Psoas muscle (tissue), 7 donors: ENCODE measurements at regions not wholly inside any gene's neighbourhood (a gene's known extent, or its start where the extent isn't known, plus 50 kb on each side); places are given as distances from the start of the nearest gene placed in this dataset.

Source experiments
- ATAC-seq, 4 donors: fragments of 200-7000 bp; cut with Tn5 transposase; one replicate each; pipeline ENCODE4 v1.9.1; 2020; ENCODE audit warnings: moderate library complexity in 3 of 4, mild to moderate bottlenecking in 2 of 4
- DNase-seq, 2 donors: peaks; one replicate each; pipeline ENCODE4 v3.0.0-alpha.2; 2020
- H3K27ac ChIP-seq: fragments of 200-600 bp; one replicate; pipeline ENCODE4 v1.8.0; 2022
- H3K27me3 ChIP-seq, 3 donors: fragments of 200-600 bp in 1 of 3; one replicate each; pipeline versions ENCODE4 v1.6.1 to v1.8.0; 2013 to 2022; ENCODE audit warnings: low read length in 2 of 3, mild to moderate bottlenecking in 2 of 3, moderate library complexity in 1 of 3; ENCODE audit not compliant: insufficient read depth in 3 of 3
- H3K36me3 ChIP-seq, 2 donors: fragments of 200-600 bp in 1 of 2; one replicate each; pipeline versions ENCODE4 v1.6.1 to v1.8.0; 2013 to 2022; ENCODE audit warnings: low read depth in 1 of 2, mild to moderate bottlenecking in 1 of 2, moderate library complexity in 1 of 2; ENCODE audit not compliant: insufficient read depth in 1 of 2
- H3K4me1 ChIP-seq: fragments of 200-600 bp; one replicate; pipeline ENCODE4 v1.8.0; 2022
- H3K4me3 ChIP-seq: fragments of 200-600 bp; one replicate; pipeline ENCODE4 v1.8.0; 2022; ENCODE audit warnings: mild to moderate bottlenecking
- H3K9me3 ChIP-seq: fragments of 200-600 bp; one replicate; pipeline ENCODE4 v1.8.0; 2022
- WGBS, 3 donors: extraction: QIAGEN DNeasy Blood & Tissue Kit; methylation state at CpG; one replicate each; pipeline versions ENCODE4 v1.1.6 to v1.1.7; 2013; 5-methylcytosine and 5-hydroxymethylcytosine counted together
- intact Hi-C, 2 donors: fragments of 100-400 bp; cut with DNase I; formaldehyde crosslinking; loops; one replicate each; pipeline versions ENCODE4 v1.11.0 to v1.14.2; 2022
- TF ChIP-seq, protein P1 (sequence below): fragments of 200-600 bp; IDR thresholded peaks from one replicate; pipeline ENCODE4 v1.8.0; 2022; ENCODE audit warnings: antibody characterized with exemption
- donor health status: healthy with polysubstance abuse.
- donor health status: DM: no; HTN: no; CAD: no; lungs with moderate emphysema.
- donor health status: Bipolar disorder and iron deficiency.
- donor health status: healthy.
- donor health status: DM: yes; HTN: yes; CAD: no.
- donor health status: DM: no; HTN: no; CAD: no.
- donor health status: DM: yes; HTN: yes; CAD: no.

DNA sequence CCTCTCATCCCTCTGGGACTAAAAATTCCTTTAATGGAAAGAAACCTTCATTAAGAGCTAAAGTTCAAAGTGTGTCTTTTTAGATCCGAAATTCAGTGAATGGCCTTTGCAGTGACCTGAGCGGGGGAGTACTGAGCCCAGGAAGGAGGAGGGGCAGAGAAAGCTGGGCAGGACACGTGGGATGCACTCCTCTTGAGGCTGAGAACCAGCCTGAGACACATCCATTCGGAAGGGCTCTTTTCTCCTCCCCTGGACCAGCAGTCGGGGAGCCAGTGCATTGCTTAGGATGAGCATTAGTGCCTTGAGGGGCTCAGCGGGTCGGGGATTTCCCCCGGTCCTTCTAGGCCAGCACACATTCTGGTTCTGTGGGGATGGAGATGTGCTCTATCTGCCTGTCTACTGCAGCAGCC is 258.9 kb upstream of the B3GAT1 start:
- DNase-seq (no peak), ATAC-seq (no peak)
- H3K27me3 ChIP-seq = peaks cover 0 to 8% (median 3%) of the 10 kb centered on the region in 3 donors
- H3K9me3 ChIP-seq = peaks cover 6% of the 10 kb centered on the region
- 53 to 59% (median 53%) methylated on average over 8 of the region's 8 CpGs for WGBS, 3 donors
- H3K4me3 ChIP-seq = no peak overlapping the region
- TF ChIP-seq, protein P1, sequence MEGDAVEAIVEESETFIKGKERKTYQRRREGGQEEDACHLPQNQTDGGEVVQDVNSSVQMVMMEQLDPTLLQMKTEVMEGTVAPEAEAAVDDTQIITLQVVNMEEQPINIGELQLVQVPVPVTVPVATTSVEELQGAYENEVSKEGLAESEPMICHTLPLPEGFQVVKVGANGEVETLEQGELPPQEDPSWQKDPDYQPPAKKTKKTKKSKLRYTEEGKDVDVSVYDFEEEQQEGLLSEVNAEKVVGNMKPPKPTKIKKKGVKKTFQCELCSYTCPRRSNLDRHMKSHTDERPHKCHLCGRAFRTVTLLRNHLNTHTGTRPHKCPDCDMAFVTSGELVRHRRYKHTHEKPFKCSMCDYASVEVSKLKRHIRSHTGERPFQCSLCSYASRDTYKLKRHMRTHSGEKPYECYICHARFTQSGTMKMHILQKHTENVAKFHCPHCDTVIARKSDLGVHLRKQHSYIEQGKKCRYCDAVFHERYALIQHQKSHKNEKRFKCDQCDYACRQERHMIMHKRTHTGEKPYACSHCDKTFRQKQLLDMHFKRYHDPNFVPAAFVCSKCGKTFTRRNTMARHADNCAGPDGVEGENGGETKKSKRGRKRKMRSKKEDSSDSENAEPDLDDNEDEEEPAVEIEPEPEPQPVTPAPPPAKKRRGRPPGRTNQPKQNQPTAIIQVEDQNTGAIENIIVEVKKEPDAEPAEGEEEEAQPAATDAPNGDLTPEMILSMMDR = no peak
- H3K4me1 ChIP-seq = no peaks in the 10 kb centered on the region
- intact Hi-C loops = loop anchor here in 1 of 2 donors (10.0 kb wide), 1 partner anchor 84 kb away; no protein-coding TSS in a partner anchor
- no peaks in the 10 kb centered on the region for H3K36me3 ChIP-seq
- H3K27ac ChIP-seq = no peak overlapping the region

DNA sequence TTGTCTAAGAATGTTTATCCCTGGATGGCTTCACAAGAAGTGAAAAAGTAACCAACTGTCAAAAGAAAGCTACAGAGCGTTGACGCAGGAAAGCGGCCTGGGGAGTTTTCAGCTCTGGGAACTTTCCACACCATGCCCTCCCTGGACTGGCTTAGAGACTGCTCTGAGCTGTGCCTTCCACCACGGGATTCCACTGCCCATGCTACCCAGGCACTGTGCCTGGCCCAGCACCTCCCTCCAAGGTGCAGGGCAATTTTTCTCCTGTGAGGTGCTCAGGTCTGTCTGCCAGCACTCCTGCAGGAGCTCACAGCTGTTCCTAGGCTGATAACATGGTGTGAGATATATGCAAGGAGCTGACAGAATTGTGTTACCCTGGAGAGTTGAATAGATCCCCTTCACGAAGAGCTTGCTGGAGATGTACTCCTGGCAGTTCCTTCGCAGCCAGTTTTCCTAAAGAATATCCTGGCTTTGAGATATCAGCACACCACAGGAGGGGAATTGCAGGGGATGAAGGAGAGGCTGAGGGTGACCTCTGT is 258.3 kb upstream of the B3GAT1 start:
- Histone ChIP-seq H3K36me3 (no peaks in the 10 kb centered on the region), H3K4me3 (no peak overlapping the region), H3K27ac (no peak overlapping the region), H3K27me3 (peaks cover 0 to 8% (median 3%) of the 10 kb centered on the region in 3 donors), H3K4me1 (no peaks in the 10 kb centered on the region), H3K9me3 (peaks cover 6% of the 10 kb centered on the region)
- intact Hi-C loops = loop anchor here in 1 of 2 donors (10.0 kb wide), 1 partner anchor 84 kb away; no protein-coding TSS in a partner anchor
- DNase-seq (no peak), ATAC-seq (no peak)
- 50 to 62% (median 51%) methylated on average over 6 of the region's 6 CpGs for WGBS, 3 donors
- TF ChIP-seq, protein P1 = no peak

DNA sequence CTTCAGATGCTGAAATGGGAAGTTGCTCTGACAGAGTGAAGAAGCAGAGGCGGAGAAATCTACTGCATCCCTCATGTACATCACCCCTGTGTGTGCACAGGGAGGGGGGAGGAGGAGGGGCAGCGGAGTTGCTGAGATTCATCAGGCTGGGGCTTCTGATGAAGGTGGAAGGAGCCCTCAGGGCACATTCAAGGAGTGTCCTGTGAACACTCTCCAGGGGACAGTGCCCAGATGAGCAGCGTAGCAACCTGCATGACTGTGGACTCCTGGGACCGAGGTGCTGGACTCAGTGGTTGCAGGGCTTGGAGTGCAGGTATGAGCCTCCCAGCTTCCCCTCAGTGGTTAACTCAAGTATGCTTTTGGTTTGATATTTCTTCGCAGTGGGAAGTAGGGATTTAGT is 257.8 kb upstream of the B3GAT1 start:
- WGBS, 3 donors = 78 to 91% (median 90%) methylated on average over 5 of the region's 5 CpGs
- Histone ChIP-seq H3K4me3 (no peak overlapping the region), H3K27me3 (peaks cover 0 to 8% (median 3%) of the 10 kb centered on the region in 3 donors), H3K4me1 (no peaks in the 10 kb centered on the region), H3K9me3 (peaks cover 6% of the 10 kb centered on the region), H3K36me3 (no peaks in the 10 kb centered on the region), H3K27ac (no peak overlapping the region)
- no peak for DNase-seq
- intact Hi-C loops = loop anchor here in 1 of 2 donors (10.0 kb wide), 1 partner anchor 85 kb away; no protein-coding TSS in a partner anchor
- TF ChIP-seq, protein P1 = no peak
- no peak for ATAC-seq

DNA sequence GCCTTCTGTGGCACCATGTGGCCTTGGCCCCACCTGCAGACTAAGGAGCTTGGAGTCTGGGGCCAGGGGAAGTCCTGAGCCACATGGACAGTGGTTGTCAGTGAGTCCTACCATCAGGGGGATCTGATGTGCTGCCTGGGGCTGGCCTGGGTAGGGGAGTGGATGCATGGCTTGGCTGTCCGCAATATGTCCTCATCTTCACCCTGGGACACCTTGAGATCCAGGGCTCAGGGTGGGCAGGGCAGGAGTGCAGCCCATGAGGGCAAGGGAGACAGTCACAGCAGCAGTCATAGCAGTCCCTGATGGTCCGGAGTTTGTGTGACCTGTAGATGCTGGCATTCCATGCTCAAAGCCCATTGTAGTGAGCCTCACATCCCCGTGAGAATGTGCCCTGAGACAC is 256.8 kb upstream of the B3GAT1 start:
- peaks cover 3% of the 10 kb centered on the region for H3K9me3 ChIP-seq
- no peaks in the 10 kb centered on the region for H3K36me3 ChIP-seq
- no peak overlapping the region for H3K4me3 ChIP-seq
- DNase-seq = no peak
- WGBS, 3 donors = 84 to 92% (median 90%) methylated on average over 3 of the region's 3 CpGs
- no peaks in the 10 kb centered on the region for H3K4me1 ChIP-seq
- H3K27ac ChIP-seq = no peak overlapping the region
- TF ChIP-seq, protein P1 = no peak
- intact Hi-C loops = no loop called here
- no peak for ATAC-seq
- H3K27me3 ChIP-seq = peaks cover 0 to 8% (median 3%) of the 10 kb centered on the region in 3 donors

DNA sequence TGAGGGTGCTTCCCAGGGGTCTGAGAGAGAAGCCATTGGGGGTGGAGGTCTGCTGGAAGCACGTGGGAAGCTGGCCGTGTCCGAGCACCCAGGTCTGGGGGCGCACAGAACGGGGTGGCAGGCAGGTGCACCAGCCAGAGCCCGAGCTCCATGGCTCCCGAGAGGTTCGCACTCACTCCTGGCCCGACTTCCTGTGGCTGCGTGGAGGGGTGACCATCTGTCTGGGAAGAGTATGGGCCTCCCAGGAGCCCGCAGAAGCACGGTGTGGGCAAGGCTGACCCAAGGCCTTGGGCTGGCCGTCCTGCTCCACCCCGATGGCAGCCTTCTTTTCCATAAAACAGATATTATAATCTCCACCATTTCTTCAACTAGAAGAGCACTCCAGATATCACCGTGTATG is 256.0 kb upstream of the B3GAT1 start:
- H3K36me3 ChIP-seq = no peaks in the 10 kb centered on the region
- H3K27me3 ChIP-seq = peaks cover 0 to 8% (median 3%) of the 10 kb centered on the region in 3 donors
- no peak for ATAC-seq
- H3K27ac ChIP-seq = no peak overlapping the region
- H3K4me1 ChIP-seq = no peaks in the 10 kb centered on the region
- DNase-seq = no peak
- 79 to 87% (median 85%) methylated on average over 15 of the region's 15 CpGs for WGBS, 3 donors
- H3K4me3 ChIP-seq = no peak overlapping the region
- TF ChIP-seq, protein P1 = no peak
- no peaks in the 10 kb centered on the region for H3K9me3 ChIP-seq
- intact Hi-C loops = no loop called here
